Cardiac muscle cell (in vitro differentiated cells and primary cell): ENCODE measurements at regions not wholly inside any gene's neighbourhood (a gene's known extent, or its start where the extent isn't known, plus 50 kb on each side); places are given as distances from the start of the nearest gene placed in this dataset.
"Not testable (repeated sequence)": the region's sequence is repeated elsewhere in the genome, so short reads cannot be mapped to it uniquely, and the experiment has no call there.

ENCODE experiments used
- DNase-seq, 2 donors: peaks; one replicate each; pipeline versions ENCODE4 v3.0.0 to v3.0.0-alpha.2; 2010 to 2017; ENCODE audit warnings: low read depth in 1 of 2, low spot score in 1 of 2
- H3K27ac ChIP-seq: fragments of 200-600 bp; sonication (generic); 2 replicates; pipeline ENCODE4 v1.5.1; 2016
- H3K27me3 ChIP-seq: fragments of 200-600 bp; sonication (generic); 2 replicates; pipeline ENCODE4 v1.6.0; 2016; ENCODE audit warnings: control low read depth
- H3K36me3 ChIP-seq: fragments of 200-600 bp; sonication (generic); 2 replicates; pipeline ENCODE4 v1.5.1; 2016; ENCODE audit warnings: control low read depth
- H3K4me1 ChIP-seq: fragments of 200-600 bp; sonication (generic); 2 replicates; pipeline ENCODE4 v1.8.1; 2017; ENCODE audit warnings: low read depth, mild to moderate bottlenecking, mixed run types
- H3K4me3 ChIP-seq: fragments of 200-600 bp; sonication (generic); 2 replicates; pipeline ENCODE4 v1.5.1; 2016; ENCODE audit warnings: mild to moderate bottlenecking
- H3K9me3 ChIP-seq: fragments of 200-600 bp; sonication (generic); 2 replicates; pipeline ENCODE4 v1.5.1; 2017; ENCODE audit warnings: low read depth, mild to moderate bottlenecking, control low read depth
- TF ChIP-seq, protein P1 (sequence below): IDR thresholded peaks from 2 replicates; pipeline ENCODE4 v1.5.1; 2012; ENCODE audit warnings: low read depth, mild to moderate bottlenecking, low read length

DNA sequence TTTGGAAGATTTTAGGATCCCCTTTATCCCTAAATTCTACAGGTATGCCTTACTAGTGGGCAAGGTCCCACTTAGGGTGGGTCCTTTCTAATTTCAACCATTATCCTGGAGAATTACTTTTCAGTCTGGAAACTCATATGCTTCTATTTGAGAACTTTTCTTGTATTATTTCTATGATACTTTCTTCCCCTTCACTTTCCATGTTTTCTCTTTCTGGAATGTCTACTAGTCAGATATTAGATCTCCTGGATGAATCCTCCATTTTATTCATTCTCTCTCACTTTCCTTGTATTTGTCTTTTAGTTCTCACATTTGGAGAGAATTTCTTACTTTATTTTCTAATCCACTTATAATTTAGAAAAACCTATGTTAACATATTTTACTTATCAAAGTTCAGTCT lies 83.9 kb upstream of the SIPA1L2 start:
- DNase-seq = no peak
- Histone ChIP-seq H3K4me1 (no peaks in the 10 kb centered on the region), H3K27me3 (no peaks in the 10 kb centered on the region), H3K4me3 (no peak overlapping the region), H3K36me3 (no peaks in the 10 kb centered on the region), H3K27ac (no peak overlapping the region), H3K9me3 (no peaks in the 10 kb centered on the region)
- TF ChIP-seq, protein P1, sequence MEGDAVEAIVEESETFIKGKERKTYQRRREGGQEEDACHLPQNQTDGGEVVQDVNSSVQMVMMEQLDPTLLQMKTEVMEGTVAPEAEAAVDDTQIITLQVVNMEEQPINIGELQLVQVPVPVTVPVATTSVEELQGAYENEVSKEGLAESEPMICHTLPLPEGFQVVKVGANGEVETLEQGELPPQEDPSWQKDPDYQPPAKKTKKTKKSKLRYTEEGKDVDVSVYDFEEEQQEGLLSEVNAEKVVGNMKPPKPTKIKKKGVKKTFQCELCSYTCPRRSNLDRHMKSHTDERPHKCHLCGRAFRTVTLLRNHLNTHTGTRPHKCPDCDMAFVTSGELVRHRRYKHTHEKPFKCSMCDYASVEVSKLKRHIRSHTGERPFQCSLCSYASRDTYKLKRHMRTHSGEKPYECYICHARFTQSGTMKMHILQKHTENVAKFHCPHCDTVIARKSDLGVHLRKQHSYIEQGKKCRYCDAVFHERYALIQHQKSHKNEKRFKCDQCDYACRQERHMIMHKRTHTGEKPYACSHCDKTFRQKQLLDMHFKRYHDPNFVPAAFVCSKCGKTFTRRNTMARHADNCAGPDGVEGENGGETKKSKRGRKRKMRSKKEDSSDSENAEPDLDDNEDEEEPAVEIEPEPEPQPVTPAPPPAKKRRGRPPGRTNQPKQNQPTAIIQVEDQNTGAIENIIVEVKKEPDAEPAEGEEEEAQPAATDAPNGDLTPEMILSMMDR = no peak

DNA sequence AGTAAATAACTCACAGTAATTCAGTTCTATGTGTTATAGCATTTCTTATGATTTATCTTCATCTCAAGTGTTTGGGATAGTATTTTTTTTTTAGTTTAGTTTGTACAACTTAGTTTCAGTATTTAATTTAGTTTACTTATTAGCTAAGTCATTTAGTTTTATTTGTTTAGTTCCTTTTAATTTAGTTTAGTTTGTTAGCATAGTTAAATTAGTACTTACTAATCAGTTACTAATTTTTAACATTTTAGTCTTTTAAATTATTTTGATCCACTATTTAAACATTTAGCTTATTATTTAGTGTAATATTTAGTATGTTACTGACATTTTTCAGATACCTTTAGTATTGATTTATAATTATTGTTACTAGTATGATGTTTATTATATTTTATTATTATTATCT lies 85.2 kb upstream of the SIPA1L2 start:
- DNase-seq = no peak
- Histone ChIP-seq H3K4me1 (no peaks in the 10 kb centered on the region), H3K4me3 (no peak overlapping the region), H3K27ac (no peak overlapping the region), H3K36me3 (no peaks in the 10 kb centered on the region), H3K9me3 (no peaks in the 10 kb centered on the region), H3K27me3 (no peaks in the 10 kb centered on the region)
- TF ChIP-seq, protein P1 = no peak

GRCh38 chr1:232717911-232718310 lies 87.3 kb upstream of the MAP10 start:
- not testable (repeated sequence) for H3K27me3 ChIP-seq, H3K36me3 ChIP-seq, DNase-seq, H3K4me3 ChIP-seq, H3K4me1 ChIP-seq, H3K9me3 ChIP-seq, H3K27ac ChIP-seq

DNA sequence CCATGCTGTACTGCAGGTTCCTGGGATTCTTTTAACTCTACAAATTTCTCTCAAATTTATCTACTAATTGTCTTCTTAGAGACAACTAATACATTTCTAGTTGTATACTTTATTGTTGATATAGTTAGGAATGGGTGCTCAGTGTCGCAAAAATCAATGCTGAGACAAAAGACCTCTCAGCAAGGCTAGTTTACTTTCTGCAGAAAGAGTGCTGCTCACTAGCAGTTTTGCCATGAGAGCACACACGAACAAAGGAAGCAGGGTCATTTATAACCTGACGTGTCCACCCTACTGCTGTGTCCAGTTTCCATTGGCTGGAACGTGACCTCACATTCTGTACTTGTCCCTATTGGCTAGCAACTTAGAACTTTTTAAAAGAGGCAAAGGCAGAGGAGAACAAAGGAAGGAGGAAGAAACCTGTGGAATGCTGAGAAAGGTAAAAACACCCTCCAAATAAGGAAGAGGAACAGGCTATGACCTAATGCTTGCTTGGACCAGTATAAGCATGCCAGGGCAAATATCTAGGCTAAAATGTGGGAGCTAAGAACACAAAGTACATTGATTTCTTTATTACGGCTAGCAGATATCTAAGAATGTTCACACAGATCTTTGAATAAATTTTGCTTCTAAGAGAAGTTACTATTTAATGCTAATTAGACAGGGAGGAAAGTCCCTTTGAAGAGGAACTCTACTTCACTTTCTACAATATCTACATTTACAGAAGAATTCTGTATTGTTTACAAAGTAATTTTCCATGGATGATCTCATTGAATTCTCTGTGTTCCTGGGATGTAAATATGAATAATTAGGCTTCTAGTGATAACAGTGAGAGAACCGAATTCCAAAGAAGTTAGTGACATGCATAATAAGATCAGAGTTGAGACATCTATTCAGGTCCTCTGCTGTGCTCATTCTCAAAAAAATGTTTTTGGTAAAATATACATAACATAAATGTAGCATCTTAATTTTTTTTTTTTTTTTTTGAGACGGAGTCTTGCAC lies 86.0 kb upstream of the MAP10 start:
- TF ChIP-seq, protein P1 = no peak
- H3K9me3 ChIP-seq = no peaks in the 10 kb centered on the region

GRCh38 chr1:232722626-232723025 lies 82.6 kb upstream of the MAP10 start:
- H3K9me3 ChIP-seq = no peaks in the 10 kb centered on the region
- H3K27ac ChIP-seq = no peak overlapping the region
- no peaks in the 10 kb centered on the region for H3K27me3 ChIP-seq
- no peak overlapping the region for H3K4me3 ChIP-seq
- no peaks in the 10 kb centered on the region for H3K36me3 ChIP-seq
- DNase-seq = no peak
- TF ChIP-seq, protein P1 = no peak
- H3K4me1 ChIP-seq = no peaks in the 10 kb centered on the region

More for the DNA sequence above, 86.0 kb upstream of the MAP10 start:
- Histone ChIP-seq H3K36me3 (no peaks in the 10 kb centered on the region), H3K4me1 (no peaks in the 10 kb centered on the region), H3K27me3 (no peaks in the 10 kb centered on the region), H3K27ac (no peak overlapping the region), H3K4me3 (no peak overlapping the region)
- DNase-seq = no peak

DNA sequence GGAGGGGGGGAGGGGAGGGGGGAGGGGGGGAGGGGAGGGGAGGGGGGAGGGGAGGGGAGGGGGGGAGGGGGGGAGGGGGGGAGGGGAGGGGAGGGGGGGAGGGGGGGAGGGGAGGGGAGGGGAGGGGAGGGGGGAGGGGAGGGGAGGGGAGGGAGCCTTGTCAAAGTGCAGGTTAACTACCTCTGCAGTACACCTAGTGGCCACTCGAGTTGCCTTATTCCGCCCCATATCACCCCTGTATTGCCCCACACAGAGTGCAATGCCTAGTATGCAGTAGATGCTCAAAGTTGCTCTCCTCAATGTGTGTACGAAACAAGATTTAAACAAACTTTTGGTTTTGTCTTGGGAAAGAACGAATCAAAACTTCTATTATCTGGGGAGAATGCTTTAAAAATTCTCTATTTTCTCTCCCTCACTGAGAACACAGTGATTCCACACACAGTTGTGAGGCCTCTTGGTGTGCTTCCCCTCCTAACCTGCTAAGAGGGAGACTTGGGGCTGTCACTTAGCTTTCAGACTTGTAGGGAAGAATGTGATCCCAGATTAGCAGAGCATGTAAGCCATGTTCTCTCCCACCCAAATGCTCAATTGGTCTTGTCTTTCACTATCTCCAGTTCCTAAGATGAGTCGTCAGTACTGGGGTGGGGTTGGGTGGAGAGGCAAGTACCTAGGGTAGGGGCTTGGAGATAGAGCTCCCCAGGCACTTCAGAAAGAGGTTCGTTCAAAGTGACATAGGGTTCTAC lies 79.7 kb upstream of the MAP10 start:
- Histone ChIP-seq H3K4me1 (no peaks in the 10 kb centered on the region), H3K4me3 (no peak overlapping the region), H3K27me3 (no peaks in the 10 kb centered on the region), H3K27ac (no peak overlapping the region), H3K9me3 (no peaks in the 10 kb centered on the region), H3K36me3 (no peaks in the 10 kb centered on the region)
- TF ChIP-seq, protein P1 = no peak
- no peak for DNase-seq
